Common myeloid progenitor, CD34-positive (primary cell): ENCODE measurements at regions not wholly inside any gene's neighbourhood (a gene's known extent, or its start where the extent isn't known, plus 50 kb on each side); places are given as distances from the start of the nearest gene placed in this dataset.

ENCODE experiments used
- CTCF ChIA-PET: fragments of 350-600 bp; sonication (Branson Sonifier 250); formaldehyde crosslinking; loops from one replicate; lab custom pipeline; 2021; ENCODE audit warnings: antibody characterized with exemption; lab: Charles Lee
- POLR2A ChIA-PET: fragments of 350-600 bp; sonication (Branson Sonifier 250); formaldehyde crosslinking; loops from one replicate; lab custom pipeline; 2021; ENCODE audit warnings: antibody characterized with exemption; lab: Charles Lee
- DNase-seq, 3 donors: peaks; one replicate each; pipeline versions ENCODE4 v3.0.0 to v3.0.0-alpha.2; 2013
- H3K27ac ChIP-seq, 2 experiments: 1 replicate in 1 of 2; 2 replicates in 1 of 2; pipeline ENCODE4 v1.7.0; 2013; ENCODE audit warnings: inconsistent platforms in 2 of 2, low read length in 2 of 2, mild to moderate bottlenecking in 2 of 2, low read depth in 1 of 2, moderate library complexity in 1 of 2; ENCODE audit not compliant: severe bottlenecking in 2 of 2, insufficient read depth in 1 of 2, poor library complexity in 1 of 2
- H3K27me3 ChIP-seq, 5 experiments: replicated peaks in 2 of 5; 1 replicate in 3 of 5; 2 replicates in 2 of 5; pipeline versions ENCODE4 v1.6.1 to v1.7.0; 2013; ENCODE audit warnings: low read length in 4 of 5, mild to moderate bottlenecking in 2 of 5, moderate library complexity in 2 of 5, inconsistent platforms in 1 of 5; ENCODE audit not compliant: insufficient read depth in 5 of 5, control insufficient read depth in 4 of 5
- H3K36me3 ChIP-seq, 4 experiments: 1 replicate in 2 of 4; 2 replicates in 2 of 4; pipeline versions ENCODE4 v1.6.1 to v1.7.0; 2013; ENCODE audit warnings: low read length in 3 of 4, control low read depth in 1 of 4, mild to moderate bottlenecking in 1 of 4; ENCODE audit not compliant: control insufficient read depth in 4 of 4, insufficient read depth in 4 of 4
- H3K4me1 ChIP-seq, 4 experiments: 1 replicate in 3 of 4; 2 replicates in 1 of 4; pipeline versions ENCODE4 v1.6.1 to v1.7.1; 2013; ENCODE audit warnings: low read length in 3 of 4, mild to moderate bottlenecking in 3 of 4, control low read depth in 1 of 4, inconsistent platforms in 1 of 4, moderate library complexity in 1 of 4; ENCODE audit not compliant: control insufficient read depth in 4 of 4, insufficient read depth in 4 of 4; ENCODE audit errors: control extremely low read depth in 1 of 4
- H3K4me3 ChIP-seq, 7 experiments: 1 replicate in 4 of 7; 2 replicates in 3 of 7; pipeline versions ENCODE4 v1.5.1 to v1.7.0; 2013; ENCODE audit warnings: mild to moderate bottlenecking in 7 of 7, low read length in 6 of 7, moderate library complexity in 6 of 7, inconsistent platforms in 2 of 7, low read depth in 2 of 7, control low read depth in 1 of 7; ENCODE audit not compliant: insufficient read depth in 4 of 7, control insufficient read depth in 1 of 7; ENCODE audit errors: extremely low read depth in 1 of 7
- H3K9me3 ChIP-seq, 5 experiments: 1 replicate in 4 of 5; 2 replicates in 1 of 5; pipeline versions ENCODE4 v1.6.1 to v1.7.1; 2013; ENCODE audit warnings: low read length in 4 of 5, mild to moderate bottlenecking in 2 of 5, inconsistent platforms in 1 of 5, low read depth in 1 of 5, moderate library complexity in 1 of 5; ENCODE audit not compliant: control insufficient read depth in 4 of 5, insufficient read depth in 2 of 5; ENCODE audit errors: control extremely low read depth in 1 of 5
- WGBS: methylation state at CpG from one replicate; pipeline ENCODE4 v1.1.5; 2013; ENCODE audit not compliant: insufficient coverage; 5-methylcytosine and 5-hydroxymethylcytosine counted together

DNA sequence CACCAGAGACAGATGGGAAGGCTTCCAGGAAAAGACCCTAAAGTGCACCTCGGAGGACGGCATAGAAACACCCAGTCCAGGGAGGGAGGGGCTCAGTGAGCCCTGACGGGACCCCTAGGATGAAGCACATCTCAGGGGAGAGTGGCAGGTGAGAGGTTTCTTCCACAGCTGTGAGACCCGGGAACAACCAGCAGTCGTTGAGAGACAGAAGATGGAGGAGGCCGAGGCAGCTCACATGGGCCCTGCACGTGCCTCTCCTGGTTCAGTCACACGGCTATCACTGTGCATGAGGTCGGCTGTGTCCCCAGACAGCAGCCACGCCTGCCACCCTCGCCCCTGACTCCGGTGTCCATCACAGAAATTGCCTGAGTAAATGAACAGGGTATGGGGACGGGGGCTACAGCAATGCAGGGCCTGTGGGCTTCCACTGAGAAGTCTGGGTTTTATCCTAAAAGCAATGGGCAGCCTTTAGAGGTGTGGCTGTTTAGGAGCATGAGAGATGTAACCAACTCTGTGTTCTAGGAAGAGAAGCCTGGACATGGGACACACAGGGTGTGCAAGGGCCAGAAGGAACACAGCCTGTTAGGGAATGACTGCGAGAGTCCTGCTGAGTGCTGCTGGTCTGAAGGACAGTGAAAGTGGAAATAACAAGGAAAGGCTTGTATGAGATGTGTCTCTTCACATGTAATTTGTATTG lies 102.0 kb downstream of the TMEM18 start:
- H3K4me3 ChIP-seq, result no peak overlapping the region
- no peaks in the 10 kb centered on the region for H3K4me1 ChIP-seq
- POLR2A ChIA-PET, result no interaction called here
- CTCF ChIA-PET, result no interaction called here
- WGBS, result 83% methylated on average over 14 of the region's 14 CpGs
- H3K36me3 ChIP-seq, result no peaks in the 10 kb centered on the region
- H3K9me3 ChIP-seq, result peaks cover 4 to 27% (median 7%) of the 10 kb centered on the region in 5 experiments
- no peak for DNase-seq
- no peaks in the 10 kb centered on the region for H3K27me3 ChIP-seq
- H3K27ac ChIP-seq, result no peak overlapping the region

DNA sequence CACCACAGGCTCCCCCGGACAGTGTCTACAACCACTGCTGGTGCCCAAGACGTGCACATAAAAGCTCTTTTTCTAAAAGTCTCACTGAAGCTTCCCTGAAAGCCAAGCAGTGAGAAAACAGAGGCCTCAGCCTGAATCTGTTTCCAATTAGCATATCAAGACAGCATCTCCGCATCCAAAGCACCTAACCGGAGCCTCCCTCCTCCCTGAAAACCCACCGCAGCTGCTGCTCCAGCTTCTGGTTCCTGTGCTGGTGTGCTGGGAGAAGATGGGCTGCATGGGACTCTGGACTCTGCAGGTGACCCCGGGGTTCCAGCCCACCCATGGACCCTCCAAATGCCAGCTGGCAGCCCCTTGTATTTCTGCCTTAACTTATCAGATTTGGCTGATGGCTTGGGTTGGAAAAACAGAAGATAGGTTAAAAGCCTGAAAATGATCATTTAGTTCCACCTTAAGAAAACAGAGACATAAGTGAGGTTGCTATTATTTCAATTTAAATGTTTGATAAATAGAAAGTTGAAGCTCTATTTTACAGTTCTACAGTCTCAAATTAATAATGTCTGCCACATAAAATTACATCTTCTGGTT lies 103.3 kb downstream of the TMEM18 start:
- Histone ChIP-seq H3K27me3 (peaks cover 0 to 4% (median 2%) of the 10 kb centered on the region in 5 experiments), H3K27ac (no peak overlapping the region), H3K4me1 (no peaks in the 10 kb centered on the region), H3K36me3 (no peaks in the 10 kb centered on the region), H3K4me3 (no peak overlapping the region), H3K9me3 (peaks cover 4 to 27% (median 7%) of the 10 kb centered on the region in 5 experiments)
- DNase-seq, result no peak
- ChIA-PET POLR2A (no interaction called here), CTCF (no interaction called here)
- 70% methylated on average over 5 of the region's 6 CpGs for WGBS

DNA sequence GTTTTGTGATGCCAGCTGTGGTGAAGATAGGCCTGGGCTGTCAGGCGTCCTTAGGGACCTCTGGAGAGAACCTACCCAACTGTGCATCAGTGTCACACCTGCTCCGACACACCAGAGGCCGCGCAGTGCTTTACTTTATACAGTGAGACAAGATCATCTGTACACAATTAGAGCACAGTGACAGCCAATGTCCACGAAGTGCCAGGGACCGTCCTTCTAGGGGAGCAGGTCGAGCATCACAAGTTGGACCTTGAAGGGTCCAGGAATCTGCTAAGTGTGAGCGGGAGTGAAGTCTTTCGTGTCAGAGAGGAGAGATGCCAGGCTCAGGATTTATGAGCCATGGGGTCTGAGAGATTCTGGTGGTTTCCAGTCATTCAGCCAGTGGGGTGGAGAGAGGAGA lies 104.2 kb downstream of the TMEM18 start:
- no peak overlapping the region for H3K4me3 ChIP-seq
- H3K9me3 ChIP-seq, result peaks cover 4 to 27% (median 7%) of the 10 kb centered on the region in 5 experiments
- 90% methylated on average over 9 of the region's 9 CpGs for WGBS
- no peak overlapping the region for H3K27ac ChIP-seq
- no peaks in the 10 kb centered on the region for H3K36me3 ChIP-seq
- H3K27me3 ChIP-seq, result peaks cover 0 to 5% (median 3%) of the 10 kb centered on the region in 5 experiments
- no peak for DNase-seq
- H3K4me1 ChIP-seq, result no peaks in the 10 kb centered on the region
- ChIA-PET POLR2A (no interaction called here), CTCF (no interaction called here)

DNA sequence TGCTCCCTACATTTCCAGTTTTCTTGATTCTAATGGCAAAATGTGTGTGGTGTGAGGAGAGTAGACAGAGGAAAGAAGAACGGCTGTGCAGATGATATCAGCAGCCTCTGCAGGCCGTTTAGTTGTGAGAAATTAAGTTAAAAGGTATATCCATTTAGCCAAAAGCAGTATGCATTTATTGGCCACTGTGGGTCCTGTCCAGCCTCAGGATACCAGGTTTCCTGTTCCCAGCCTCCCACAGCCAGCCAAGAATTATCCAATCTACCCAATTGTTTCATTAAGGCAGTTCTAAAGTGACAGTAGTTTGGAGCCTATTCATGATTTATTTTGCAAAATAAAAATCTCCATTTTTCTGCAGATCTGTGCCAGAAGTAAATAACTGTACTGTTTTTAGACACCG lies 107.5 kb downstream of the TMEM18 start:
- peaks cover 0 to 14% (median 3%) of the 10 kb centered on the region in 5 experiments for H3K27me3 ChIP-seq
- H3K4me3 ChIP-seq, result no peak overlapping the region
- DNase-seq, result no peak
- CTCF ChIA-PET, result interaction anchor here (0.6 kb wide), 1 partner anchor 323 kb away, joined by 3 read pairs; no protein-coding TSS in a partner anchor
- 92% methylated on average over 1 of the region's 3 CpGs for WGBS
- no peaks in the 10 kb centered on the region for H3K36me3 ChIP-seq
- no peaks in the 10 kb centered on the region for H3K4me1 ChIP-seq
- H3K27ac ChIP-seq, result no peak overlapping the region
- POLR2A ChIA-PET, result no interaction called here
- H3K9me3 ChIP-seq, result peaks cover 0 to 7% (median 0%) of the 10 kb centered on the region in 5 experiments

DNA sequence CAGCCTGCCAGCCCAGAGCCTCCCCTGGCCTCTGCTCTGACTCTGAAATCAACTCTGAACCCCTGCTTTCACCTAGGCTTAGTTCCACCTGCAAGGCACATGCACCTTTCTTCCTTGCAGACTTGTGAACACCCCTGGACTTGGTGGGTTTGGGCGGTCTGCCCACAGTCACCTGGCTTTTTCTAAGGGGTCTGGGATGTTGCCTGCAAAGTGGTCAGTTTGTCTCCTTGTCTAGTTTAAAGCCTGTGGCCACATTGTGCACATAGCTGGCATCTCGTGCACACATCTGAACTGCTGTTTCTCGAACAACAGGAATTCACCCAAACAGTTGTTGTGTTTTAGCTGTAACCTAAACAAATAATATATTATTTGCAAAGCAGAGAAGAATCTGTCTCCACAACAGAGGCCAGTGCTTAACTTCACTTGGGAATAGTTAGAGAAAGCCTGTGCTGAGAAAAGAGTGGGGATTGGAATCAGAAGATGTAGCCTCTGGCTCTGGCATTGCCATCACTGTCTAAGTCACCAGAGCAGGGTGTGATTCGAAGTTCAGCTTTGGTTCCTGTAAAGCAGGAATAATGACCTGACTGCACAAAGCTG lies 108.5 kb downstream of the TMEM18 start:
- H3K27ac ChIP-seq, result no peak overlapping the region
- no peak for DNase-seq
- H3K36me3 ChIP-seq, result no peaks in the 10 kb centered on the region
- CTCF ChIA-PET, result no interaction called here
- H3K4me1 ChIP-seq, result no peaks in the 10 kb centered on the region
- H3K27me3 ChIP-seq, result peaks cover 0 to 14% (median 3%) of the 10 kb centered on the region in 5 experiments
- peaks cover 0 to 7% (median 0%) of the 10 kb centered on the region in 5 experiments for H3K9me3 ChIP-seq
- POLR2A ChIA-PET, result interaction anchor here (0.6 kb wide), 1 partner anchor 23 kb away, joined by 3 read pairs; no protein-coding TSS in a partner anchor
- no peak overlapping the region for H3K4me3 ChIP-seq
- 86% methylated on average over 2 of the region's 4 CpGs for WGBS

DNA sequence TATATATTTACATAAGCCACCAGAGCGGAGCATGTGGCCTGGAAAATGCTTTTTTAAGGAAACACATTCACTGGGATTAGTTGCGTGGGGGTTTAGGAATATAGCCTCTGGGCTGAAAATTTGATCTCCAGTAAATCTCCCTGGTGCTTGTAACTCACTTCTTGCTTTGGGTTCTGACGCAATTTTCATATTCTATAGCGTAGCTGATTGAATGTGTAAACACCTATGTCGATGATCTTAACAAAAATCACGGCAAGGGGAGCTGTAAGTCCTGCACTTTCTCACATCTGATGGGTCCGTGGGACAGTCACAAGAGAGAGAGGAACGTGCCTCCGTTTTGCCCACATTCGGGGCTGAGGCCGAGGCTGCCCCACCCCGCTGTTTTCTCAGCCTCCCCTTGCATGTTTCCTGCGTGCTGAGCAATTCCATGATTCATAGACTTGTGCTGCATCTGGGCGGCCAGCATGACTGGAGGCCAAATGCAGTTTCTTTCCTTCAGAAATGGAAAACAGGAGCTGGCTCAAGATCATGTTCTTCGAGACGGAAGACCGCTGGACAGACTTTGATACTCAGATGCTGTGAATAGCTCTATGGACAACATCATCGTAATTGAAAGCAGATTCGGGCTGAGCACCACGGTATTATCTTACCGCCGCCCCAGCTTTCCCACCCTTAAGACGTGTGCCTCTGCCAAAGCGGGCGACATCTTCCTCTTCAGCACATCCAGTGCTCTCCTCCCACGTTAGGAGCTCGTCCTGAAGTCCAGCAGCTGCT lies 109.2 kb downstream of the TMEM18 start:
- no peaks in the 10 kb centered on the region for H3K36me3 ChIP-seq
- no peak for DNase-seq
- peaks cover 0 to 14% (median 3%) of the 10 kb centered on the region in 5 experiments for H3K27me3 ChIP-seq
- no peaks in the 10 kb centered on the region for H3K4me1 ChIP-seq
- H3K4me3 ChIP-seq, result no peak overlapping the region
- whole genome bisulfite sequencing, result 91% methylated on average over 25 of the region's 27 CpGs
- ChIA-PET POLR2A (no interaction called here), CTCF (interaction anchor here (1.5 kb wide), 1 partner anchor 9 kb away, joined by 5 read pairs; no protein-coding TSS in a partner anchor)
- H3K27ac ChIP-seq, result no peak overlapping the region
- H3K9me3 ChIP-seq, result peaks cover 0 to 7% (median 0%) of the 10 kb centered on the region in 5 experiments
